HCT116 (cell line): ENCODE measurements at regions not wholly inside any gene's neighbourhood (a gene's known extent, or its start where the extent isn't known, plus 50 kb on each side); places are given as distances from the start of the nearest gene placed in this dataset.
"Not testable (repeated sequence)": the region's sequence is repeated elsewhere in the genome, so short reads cannot be mapped to it uniquely, and the experiment has no call there.

Source experiments
- CEBPB ChIP-seq: IDR thresholded peaks from 2 replicates; pipeline ENCODE4 v1.6.1; 2012; ENCODE audit warnings: low read depth
- EGR1 ChIP-seq: IDR thresholded peaks from 2 replicates; pipeline ENCODE4 v1.6.1; 2012; ENCODE audit warnings: low read depth
- EZH2 ChIP-seq: fragments of 200-600 bp; sonication (generic); IDR thresholded peaks from 2 replicates; pipeline ENCODE4 v1.6.1; 2017; ENCODE audit warnings: antibody characterized with exemption, mixed run types
- POLR2A ChIP-seq: IDR thresholded peaks from 2 replicates; pipeline ENCODE4 v1.7.0; 2011; ENCODE audit warnings: borderline replicate concordance; ENCODE audit not compliant: insufficient read depth, insufficient read length; ENCODE audit errors: extremely low read depth
- TF ChIP-seq, protein P1 (sequence below), 3 experiments: fragments of 200-600 bp in 1 of 3; sonication (generic) in 1 of 3; IDR thresholded peaks in 2 of 3; conservative IDR thresholded peaks in 1 of 3; 2 replicates each; pipeline ENCODE4 v1.5.1; 2012 to 2017; ENCODE audit warnings: low read depth in 2 of 3, low read length in 2 of 3, antibody characterized with exemption in 1 of 3, borderline replicate concordance in 1 of 3, control low read depth in 1 of 3, mild to moderate bottlenecking in 1 of 3, mixed read lengths in 1 of 3, mixed run types in 1 of 3, moderate library complexity in 1 of 3; ENCODE audit not compliant: insufficient read depth in 1 of 3
- TF ChIP-seq, protein P2 (sequence below): IDR thresholded peaks from 2 replicates; pipeline ENCODE4 v1.6.1; 2011; ENCODE audit warnings: mild to moderate bottlenecking, low read length, moderate library complexity; ENCODE audit not compliant: insufficient replicate concordance; ENCODE audit errors: extremely low read depth
- TF ChIP-seq, protein P3 (sequence below): IDR thresholded peaks from 2 replicates; pipeline ENCODE4 v1.6.1; 2012; ENCODE audit warnings: low read depth

GRCh38 chr4:22601638-22602037 lies 85.8 kb upstream of the ADGRA3 start:
- TF ChIP-seq, protein P1, sequence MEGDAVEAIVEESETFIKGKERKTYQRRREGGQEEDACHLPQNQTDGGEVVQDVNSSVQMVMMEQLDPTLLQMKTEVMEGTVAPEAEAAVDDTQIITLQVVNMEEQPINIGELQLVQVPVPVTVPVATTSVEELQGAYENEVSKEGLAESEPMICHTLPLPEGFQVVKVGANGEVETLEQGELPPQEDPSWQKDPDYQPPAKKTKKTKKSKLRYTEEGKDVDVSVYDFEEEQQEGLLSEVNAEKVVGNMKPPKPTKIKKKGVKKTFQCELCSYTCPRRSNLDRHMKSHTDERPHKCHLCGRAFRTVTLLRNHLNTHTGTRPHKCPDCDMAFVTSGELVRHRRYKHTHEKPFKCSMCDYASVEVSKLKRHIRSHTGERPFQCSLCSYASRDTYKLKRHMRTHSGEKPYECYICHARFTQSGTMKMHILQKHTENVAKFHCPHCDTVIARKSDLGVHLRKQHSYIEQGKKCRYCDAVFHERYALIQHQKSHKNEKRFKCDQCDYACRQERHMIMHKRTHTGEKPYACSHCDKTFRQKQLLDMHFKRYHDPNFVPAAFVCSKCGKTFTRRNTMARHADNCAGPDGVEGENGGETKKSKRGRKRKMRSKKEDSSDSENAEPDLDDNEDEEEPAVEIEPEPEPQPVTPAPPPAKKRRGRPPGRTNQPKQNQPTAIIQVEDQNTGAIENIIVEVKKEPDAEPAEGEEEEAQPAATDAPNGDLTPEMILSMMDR (IDR thresholded peaks at IDR 0.05 in 2 of 3, conservative IDR thresholded peaks at IDR 0.05 in 1 of 3; ENCODE audit: borderline replicate concordance in 1 of 3, insufficient read depth in 1 of 3, low read depth in 2 of 3, low read length in 2 of 3), result not testable (repeated sequence)
- TF ChIP-seq, protein P2, sequence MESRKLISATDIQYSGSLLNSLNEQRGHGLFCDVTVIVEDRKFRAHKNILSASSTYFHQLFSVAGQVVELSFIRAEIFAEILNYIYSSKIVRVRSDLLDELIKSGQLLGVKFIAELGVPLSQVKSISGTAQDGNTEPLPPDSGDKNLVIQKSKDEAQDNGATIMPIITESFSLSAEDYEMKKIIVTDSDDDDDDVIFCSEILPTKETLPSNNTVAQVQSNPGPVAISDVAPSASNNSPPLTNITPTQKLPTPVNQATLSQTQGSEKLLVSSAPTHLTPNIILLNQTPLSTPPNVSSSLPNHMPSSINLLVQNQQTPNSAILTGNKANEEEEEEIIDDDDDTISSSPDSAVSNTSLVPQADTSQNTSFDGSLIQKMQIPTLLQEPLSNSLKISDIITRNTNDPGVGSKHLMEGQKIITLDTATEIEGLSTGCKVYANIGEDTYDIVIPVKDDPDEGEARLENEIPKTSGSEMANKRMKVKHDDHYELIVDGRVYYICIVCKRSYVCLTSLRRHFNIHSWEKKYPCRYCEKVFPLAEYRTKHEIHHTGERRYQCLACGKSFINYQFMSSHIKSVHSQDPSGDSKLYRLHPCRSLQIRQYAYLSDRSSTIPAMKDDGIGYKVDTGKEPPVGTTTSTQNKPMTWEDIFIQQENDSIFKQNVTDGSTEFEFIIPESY, result not testable (repeated sequence)
- not testable (repeated sequence) for TF ChIP-seq POLR2A, EGR1, CEBPB, EZH2
- TF ChIP-seq, protein P3, sequence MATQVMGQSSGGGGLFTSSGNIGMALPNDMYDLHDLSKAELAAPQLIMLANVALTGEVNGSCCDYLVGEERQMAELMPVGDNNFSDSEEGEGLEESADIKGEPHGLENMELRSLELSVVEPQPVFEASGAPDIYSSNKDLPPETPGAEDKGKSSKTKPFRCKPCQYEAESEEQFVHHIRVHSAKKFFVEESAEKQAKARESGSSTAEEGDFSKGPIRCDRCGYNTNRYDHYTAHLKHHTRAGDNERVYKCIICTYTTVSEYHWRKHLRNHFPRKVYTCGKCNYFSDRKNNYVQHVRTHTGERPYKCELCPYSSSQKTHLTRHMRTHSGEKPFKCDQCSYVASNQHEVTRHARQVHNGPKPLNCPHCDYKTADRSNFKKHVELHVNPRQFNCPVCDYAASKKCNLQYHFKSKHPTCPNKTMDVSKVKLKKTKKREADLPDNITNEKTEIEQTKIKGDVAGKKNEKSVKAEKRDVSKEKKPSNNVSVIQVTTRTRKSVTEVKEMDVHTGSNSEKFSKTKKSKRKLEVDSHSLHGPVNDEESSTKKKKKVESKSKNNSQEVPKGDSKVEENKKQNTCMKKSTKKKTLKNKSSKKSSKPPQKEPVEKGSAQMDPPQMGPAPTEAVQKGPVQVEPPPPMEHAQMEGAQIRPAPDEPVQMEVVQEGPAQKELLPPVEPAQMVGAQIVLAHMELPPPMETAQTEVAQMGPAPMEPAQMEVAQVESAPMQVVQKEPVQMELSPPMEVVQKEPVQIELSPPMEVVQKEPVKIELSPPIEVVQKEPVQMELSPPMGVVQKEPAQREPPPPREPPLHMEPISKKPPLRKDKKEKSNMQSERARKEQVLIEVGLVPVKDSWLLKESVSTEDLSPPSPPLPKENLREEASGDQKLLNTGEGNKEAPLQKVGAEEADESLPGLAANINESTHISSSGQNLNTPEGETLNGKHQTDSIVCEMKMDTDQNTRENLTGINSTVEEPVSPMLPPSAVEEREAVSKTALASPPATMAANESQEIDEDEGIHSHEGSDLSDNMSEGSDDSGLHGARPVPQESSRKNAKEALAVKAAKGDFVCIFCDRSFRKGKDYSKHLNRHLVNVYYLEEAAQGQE, result not testable (repeated sequence)
